KOPT-K1 (cell line): ENCODE measurements at regions not wholly inside any gene's neighbourhood (a gene's known extent, or its start where the extent isn't known, plus 50 kb on each side); places are given as distances from the start of the nearest gene placed in this dataset.

Experiments
- H3K27ac ChIP-seq: fragments of 200-600 bp; sonication (generic); 2 replicates; pipeline ENCODE4 v1.5.1; 2016; ENCODE audit warnings: antibody characterized with exemption, mild to moderate bottlenecking, low read depth, low read length; ENCODE audit not compliant: poor library complexity, severe bottlenecking
- H3K36me3 ChIP-seq: fragments of 200-600 bp; sonication (generic); 2 replicates; pipeline ENCODE4 v1.5.1; 2017; ENCODE audit warnings: antibody characterized with exemption, mild to moderate bottlenecking, low read length, moderate library complexity; ENCODE audit not compliant: insufficient read depth
- H3K9me3 ChIP-seq: fragments of 200-600 bp; sonication (generic); 2 replicates; pipeline ENCODE4 v1.5.1; 2017; ENCODE audit warnings: antibody characterized with exemption, low read length, mild to moderate bottlenecking; ENCODE audit not compliant: insufficient read depth, poor library complexity, severe bottlenecking

- no peaks in the 10 kb centered on the region for H3K36me3 ChIP-seq
- H3K27ac ChIP-seq = no peak overlapping the region
- no peaks in the 10 kb centered on the region for H3K9me3 ChIP-seq
Measured at GRCh38 chr9:80552931-80553330, 981.2 kb downstream of the TLE4 start.

- no peak overlapping the region for H3K27ac ChIP-seq
- no peaks in the 10 kb centered on the region for H3K9me3 ChIP-seq
- H3K36me3 ChIP-seq = no peaks in the 10 kb centered on the region
Measured at GRCh38 chr9:80550181-80550580, 978.4 kb downstream of the TLE4 start.

- no peaks in the 10 kb centered on the region for H3K9me3 ChIP-seq
- H3K27ac ChIP-seq = no peak overlapping the region
- H3K36me3 ChIP-seq = no peaks in the 10 kb centered on the region
Measured at GRCh38 chr9:80547613-80548012, 975.8 kb downstream of the TLE4 start.

- Histone ChIP-seq H3K27ac (no peak overlapping the region), H3K9me3 (no peaks in the 10 kb centered on the region), H3K36me3 (no peaks in the 10 kb centered on the region)
Measured at GRCh38 chr9:80540387-80540786, 968.6 kb downstream of the TLE4 start.

- no peaks in the 10 kb centered on the region for H3K36me3 ChIP-seq
- no peaks in the 10 kb centered on the region for H3K9me3 ChIP-seq
- no peak overlapping the region for H3K27ac ChIP-seq
Measured at GRCh38 chr9:80538976-80539375, 967.2 kb downstream of the TLE4 start.

GRCh38 chr9:80522465-80522864 is 950.7 kb downstream of the TLE4 start:
- no peaks in the 10 kb centered on the region for H3K9me3 ChIP-seq

GRCh38 chr9:80521151-80521550 is 949.4 kb downstream of the TLE4 start:
- H3K27ac ChIP-seq = no peak overlapping the region
- H3K9me3 ChIP-seq = no peaks in the 10 kb centered on the region
- no peaks in the 10 kb centered on the region for H3K36me3 ChIP-seq

More at GRCh38 chr9:80522465-80522864, 950.7 kb downstream of the TLE4 start:
- no peaks in the 10 kb centered on the region for H3K36me3 ChIP-seq
- H3K27ac ChIP-seq = no peak overlapping the region

- Histone ChIP-seq H3K9me3 (no peaks in the 10 kb centered on the region), H3K36me3 (no peaks in the 10 kb centered on the region), H3K27ac (no peak overlapping the region)
Measured at GRCh38 chr9:80520231-80520630, 948.5 kb downstream of the TLE4 start.

GRCh38 chr9:80518441-80518840 is 946.7 kb downstream of the TLE4 start:
- Histone ChIP-seq H3K27ac (no peak overlapping the region), H3K9me3 (no peaks in the 10 kb centered on the region), H3K36me3 (no peaks in the 10 kb centered on the region)

GRCh38 chr9:80516679-80517078 is 944.9 kb downstream of the TLE4 start:
- H3K9me3 ChIP-seq = no peaks in the 10 kb centered on the region
- no peak overlapping the region for H3K27ac ChIP-seq
- no peaks in the 10 kb centered on the region for H3K36me3 ChIP-seq

- no peaks in the 10 kb centered on the region for H3K9me3 ChIP-seq
- no peak overlapping the region for H3K27ac ChIP-seq
- H3K36me3 ChIP-seq = no peaks in the 10 kb centered on the region
Measured at GRCh38 chr9:80509358-80509757, 937.6 kb downstream of the TLE4 start.

- Histone ChIP-seq H3K27ac (no peak overlapping the region), H3K9me3 (no peaks in the 10 kb centered on the region), H3K36me3 (no peaks in the 10 kb centered on the region)
Measured at GRCh38 chr9:80507611-80508010, 935.8 kb downstream of the TLE4 start.

- H3K27ac ChIP-seq = no peak overlapping the region
- no peaks in the 10 kb centered on the region for H3K9me3 ChIP-seq
- no peaks in the 10 kb centered on the region for H3K36me3 ChIP-seq
Measured at GRCh38 chr9:80504601-80505230, 933.0 kb downstream of the TLE4 start.

- H3K36me3 ChIP-seq = no peaks in the 10 kb centered on the region
- H3K9me3 ChIP-seq = no peaks in the 10 kb centered on the region
Measured at GRCh38 chr9:80503671-80504281, 932.0 kb downstream of the TLE4 start.

GRCh38 chr9:80502306-80502705 is 930.5 kb downstream of the TLE4 start:
- H3K9me3 ChIP-seq = no peaks in the 10 kb centered on the region
- no peak overlapping the region for H3K27ac ChIP-seq
- H3K36me3 ChIP-seq = no peaks in the 10 kb centered on the region

More at GRCh38 chr9:80503671-80504281, 932.0 kb downstream of the TLE4 start:
- no peak overlapping the region for H3K27ac ChIP-seq

GRCh38 chr9:80501635-80502034 is 929.9 kb downstream of the TLE4 start:
- no peak overlapping the region for H3K27ac ChIP-seq
- no peaks in the 10 kb centered on the region for H3K36me3 ChIP-seq

More at GRCh38 chr9:80501635-80502034, 929.9 kb downstream of the TLE4 start:
- no peaks in the 10 kb centered on the region for H3K9me3 ChIP-seq
